NCI-H1092 (cell line): ENCODE measurements at regions not wholly inside any gene's neighbourhood (a gene's known extent, or its start where the extent isn't known, plus 50 kb on each side); places are given as distances from the start of the nearest gene placed in this dataset.
"Not testable (repeated sequence)": the region's sequence is repeated elsewhere in the genome, so short reads cannot be mapped to it uniquely, and the experiment has no call there.

ENCODE experiments used
- DNase-seq: peaks from one replicate; lab custom pipeline; 2025; lab: John Stamatoyannopoulos, UW

DNA sequence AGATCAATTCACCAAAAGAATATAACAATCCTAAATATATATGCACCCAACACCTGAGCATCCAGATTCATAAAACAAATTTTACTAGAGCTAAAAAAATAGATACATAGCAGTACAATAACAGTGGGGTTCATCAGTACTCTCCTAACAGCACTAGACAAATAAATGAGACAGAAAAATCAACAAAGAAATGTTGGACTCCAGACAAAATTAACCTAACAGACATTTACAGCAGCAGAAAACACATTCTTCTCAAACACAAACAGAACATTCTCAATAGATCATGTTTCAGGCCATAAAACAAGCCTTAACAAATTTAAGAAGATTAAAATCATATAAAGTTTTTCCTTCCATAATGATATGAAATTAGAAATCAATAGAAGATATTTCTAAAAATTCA, 124.8 kb upstream of the NECTIN3 start:
- no peak for DNase-seq

DNA sequence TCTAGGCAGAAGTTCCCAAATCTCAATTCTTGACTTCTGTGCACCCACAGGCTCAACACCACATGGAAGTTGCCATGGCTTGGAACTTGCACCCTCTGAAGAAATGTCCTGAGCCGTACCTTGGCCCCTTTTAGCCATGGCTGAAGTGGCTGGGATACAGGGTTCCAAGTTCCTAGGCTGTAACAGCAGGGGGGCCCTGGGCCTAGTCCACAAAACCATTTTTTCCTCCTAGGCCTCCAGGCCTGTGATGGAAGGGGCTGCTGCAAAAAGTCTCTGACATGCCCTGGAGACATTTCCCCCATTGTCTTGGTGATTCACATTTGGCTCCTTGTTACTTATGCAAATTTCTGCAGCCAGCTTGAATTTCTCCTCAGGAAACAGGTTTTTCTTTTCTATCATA, 122.4 kb upstream of the NECTIN3 start:
- not testable (repeated sequence) for DNase-seq

DNA sequence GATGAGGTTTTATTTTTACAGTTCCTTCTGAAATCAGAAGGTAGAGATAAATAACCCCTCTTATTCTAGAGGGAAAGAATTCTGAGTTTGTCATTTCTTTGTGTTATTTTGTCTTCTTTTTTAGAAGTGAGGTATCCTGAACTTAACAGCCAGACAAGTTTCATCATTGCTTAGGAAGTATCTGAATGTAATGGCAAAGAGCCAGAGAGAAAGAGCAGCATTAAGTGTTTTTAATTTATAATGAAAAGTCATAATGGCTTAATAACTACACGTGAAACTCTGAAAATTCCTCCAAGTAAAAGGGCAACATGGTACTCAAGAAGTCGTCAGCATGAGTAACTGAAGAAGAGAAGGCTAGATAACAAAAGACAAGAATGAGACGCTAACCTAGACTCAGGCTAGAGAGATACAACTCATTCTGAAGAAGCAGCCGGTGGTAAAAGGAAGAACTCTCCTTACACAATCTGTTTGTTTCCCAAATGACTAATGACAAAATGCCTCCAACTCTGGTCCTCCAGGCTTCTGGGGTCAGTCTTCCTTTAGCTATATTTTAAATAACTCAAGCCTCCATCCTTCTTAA, 116.2 kb upstream of the NECTIN3 start:
- no peak for DNase-seq

DNA sequence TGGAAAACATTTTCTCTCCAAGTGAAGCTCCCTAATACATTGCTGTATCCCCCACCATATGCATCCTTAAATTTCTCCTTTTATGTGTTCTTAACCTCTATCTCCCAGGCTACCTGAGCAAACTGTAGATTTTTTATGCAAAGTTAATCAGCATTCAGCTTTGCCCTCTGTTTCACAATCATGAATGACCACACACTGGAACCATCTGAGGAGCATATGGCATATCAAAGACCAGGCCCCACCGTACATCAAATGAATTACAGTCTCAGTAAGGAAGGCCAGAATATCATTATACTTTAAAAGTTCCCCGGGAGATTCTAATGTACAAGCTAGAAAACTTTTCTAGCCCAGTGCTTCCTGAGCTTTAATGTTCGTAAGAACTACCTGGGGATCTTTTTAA, 115.5 kb upstream of the NECTIN3 start:
- DNase-seq: no peak

DNA sequence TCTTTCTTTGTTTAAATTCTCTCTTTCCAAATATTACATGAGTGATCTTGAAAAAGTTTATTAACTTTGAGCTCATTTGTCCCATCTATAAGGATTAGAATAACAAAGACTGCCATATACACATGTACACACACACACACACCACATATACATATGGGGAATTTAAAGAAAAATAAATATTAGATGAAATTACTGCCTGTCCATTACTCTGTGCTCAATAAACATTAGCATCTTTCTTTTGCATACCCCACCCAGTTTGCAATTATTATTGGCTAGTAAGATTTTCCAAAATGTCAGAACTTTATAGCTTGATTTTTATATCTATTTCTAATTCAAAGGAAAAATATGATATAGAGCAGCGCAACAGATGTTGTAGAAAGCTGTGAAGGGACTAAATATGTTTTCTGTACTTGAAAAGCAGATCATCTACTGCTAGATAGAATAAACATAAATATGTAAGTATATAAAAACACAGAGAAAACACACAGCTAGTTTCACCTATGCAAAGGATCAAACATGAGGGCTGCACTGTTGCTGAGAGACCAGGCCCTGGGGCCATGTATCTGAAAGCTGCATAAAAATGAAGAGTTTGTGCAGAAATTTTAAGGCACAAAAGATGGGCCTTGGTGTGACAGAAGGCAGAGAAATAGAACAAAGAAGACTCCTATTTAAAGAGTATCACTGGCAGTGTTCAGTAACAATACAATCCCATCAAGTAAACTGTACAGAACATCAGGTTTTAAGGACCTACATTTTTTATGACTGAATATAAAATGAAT, 114.2 kb upstream of the NECTIN3 start:
- DNase-seq: no peak

DNA sequence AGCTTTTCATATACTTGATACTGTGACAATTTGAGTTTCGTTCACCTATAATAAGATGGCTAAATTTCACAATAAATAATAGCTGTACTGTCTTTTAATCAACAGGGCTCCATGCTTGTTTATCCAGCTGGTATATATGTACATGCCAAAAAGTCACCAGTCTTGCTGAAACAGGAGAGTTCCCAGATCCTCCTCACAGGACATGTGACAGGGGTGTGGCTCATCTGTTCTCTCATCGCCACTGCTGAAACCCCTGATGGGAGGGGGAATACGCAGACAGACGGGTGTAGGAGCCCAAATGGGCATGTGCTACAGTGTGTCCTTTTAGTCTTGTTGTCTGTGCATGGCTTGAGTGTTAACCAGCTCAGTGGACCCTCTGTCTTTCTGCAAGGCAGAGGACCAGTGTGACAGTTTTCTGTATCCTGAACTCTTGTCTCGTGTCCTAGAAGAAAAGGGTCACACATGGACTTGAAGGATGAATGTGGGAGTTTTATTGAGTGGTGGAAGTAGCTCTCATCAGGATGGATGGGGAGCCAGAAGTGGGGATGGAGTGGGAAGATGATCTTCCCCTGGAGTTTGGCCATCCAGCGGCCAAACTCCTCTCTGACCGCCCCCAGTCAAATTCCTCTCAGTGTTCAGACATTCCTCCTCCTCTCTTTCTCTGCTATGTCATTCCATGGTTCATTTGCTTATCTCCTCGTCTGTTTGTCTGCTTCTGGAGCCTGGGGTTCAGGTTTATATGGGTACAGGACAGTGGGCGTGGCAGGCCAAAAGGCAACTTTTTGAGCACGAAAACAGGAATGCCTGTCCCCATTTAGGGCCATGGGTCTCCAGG, 113.1 kb upstream of the NECTIN3 start:
- DNase-seq: no peak

DNA sequence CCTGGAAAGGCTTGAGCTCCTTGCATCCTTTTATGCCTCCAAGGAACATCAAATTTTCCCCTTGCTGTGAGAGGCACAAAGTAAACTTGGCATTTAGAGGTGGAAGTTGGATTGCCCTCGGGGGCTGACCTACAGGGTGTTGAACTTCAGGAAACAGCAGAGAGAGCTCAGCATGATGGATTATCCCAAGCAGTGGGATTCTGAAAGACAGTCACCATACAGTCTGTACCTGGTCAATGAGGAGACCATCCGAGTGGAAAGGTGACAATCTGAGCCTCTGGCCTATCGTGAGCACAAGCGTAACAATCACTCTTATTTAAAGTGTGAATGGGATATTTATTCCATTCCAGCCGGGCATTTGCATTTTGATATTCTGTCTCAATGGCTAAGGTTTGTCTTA, 105.6 kb upstream of the NECTIN3 start:
- no peak for DNase-seq

DNA sequence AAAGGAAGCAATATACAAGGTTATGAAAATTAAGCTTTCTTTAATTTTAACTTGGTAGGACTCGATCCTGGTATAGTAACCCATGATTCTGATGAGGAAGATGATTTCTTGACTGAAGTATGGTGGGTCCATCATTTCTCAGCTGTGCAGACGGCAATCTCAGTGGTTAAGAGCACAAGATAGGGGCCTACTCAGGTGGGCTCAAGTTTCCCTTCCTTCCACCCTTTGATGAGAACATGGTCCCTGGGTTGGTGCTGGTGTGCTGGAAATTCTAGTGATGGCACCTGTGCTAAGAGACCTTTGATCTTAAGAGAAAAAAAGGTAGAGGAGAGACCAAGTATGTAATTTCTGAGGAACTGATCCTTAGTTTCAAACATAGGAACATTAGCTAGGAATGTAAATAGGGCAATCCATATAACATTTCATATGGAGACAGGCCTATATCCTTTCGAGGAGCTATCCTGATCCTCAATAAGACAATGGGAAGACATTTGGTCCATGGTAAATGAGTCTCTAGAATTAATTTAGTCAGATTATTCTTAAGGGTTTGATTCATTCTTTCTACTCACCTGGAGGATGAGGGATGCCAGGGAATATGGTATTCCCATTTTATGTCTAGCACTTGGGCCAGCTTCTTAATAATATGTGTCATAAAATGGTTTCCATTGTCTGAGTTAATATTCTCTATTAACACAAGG, 104.5 kb upstream of the NECTIN3 start:
- no peak for DNase-seq

DNA sequence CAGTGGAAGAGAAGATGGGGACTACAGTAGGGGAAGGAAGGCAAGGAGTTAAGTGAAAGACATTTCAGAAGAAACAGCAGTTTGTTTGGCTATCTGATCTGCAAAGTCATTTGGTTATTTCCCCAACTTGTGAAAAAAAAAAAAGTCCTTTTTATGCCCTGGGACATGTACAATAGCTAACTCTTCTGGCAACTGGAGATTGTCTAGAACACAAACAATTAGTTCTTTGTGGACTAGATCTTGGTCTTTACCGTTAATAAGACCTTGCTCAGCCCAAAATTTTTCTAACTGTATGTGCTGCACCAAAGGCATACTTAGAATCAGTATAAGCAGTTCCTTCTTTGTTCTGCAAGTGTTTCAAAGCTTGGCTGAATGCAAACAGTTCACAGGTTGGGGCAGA, 103.5 kb upstream of the NECTIN3 start:
- DNase-seq: no peak

DNA sequence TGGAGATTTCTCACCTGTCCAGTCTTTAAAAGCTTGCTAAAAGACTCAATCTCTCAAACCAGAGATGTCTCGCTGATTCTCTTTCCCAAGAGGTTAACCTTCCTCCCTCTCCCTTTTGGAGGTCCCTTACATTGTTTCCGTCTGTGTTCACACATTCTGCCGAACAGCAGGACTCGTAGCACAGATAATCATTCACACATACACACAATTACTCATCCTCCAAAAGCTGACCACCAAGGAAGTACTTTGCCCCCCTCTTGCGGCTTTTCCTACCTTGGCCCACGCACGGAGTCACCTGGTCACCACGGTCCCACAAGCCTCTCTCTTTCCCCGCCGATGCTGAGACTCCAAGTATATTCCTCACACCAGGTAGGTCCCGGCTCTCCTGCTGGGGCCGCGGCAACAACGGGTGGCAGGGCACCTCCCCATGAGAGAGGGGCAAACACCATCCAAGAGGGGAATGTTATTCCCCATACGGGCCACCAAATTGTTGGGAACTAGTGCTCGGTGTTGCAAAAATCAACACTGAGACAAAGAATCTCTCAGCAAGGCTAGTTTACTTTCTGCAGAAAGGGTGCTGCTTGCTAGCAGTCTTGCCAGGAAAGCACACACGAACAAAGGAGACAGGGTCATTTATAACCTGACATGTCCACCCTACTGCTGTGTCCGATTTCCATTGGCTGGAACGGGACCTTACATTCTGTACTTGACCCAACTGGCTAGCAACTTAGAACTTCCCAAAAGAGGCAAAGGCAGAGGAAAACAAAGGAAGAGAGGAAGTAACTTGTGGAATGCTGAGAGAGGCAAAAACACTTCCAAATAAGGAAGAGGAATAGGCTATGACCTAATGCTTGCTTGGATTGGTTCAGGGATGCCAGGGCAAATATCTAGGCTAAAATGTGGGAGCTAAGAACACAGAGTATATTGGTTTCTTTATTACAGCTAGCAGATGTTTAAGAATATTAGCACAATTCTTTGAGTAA, 102.1 kb upstream of the NECTIN3 start:
- no peak for DNase-seq

DNA sequence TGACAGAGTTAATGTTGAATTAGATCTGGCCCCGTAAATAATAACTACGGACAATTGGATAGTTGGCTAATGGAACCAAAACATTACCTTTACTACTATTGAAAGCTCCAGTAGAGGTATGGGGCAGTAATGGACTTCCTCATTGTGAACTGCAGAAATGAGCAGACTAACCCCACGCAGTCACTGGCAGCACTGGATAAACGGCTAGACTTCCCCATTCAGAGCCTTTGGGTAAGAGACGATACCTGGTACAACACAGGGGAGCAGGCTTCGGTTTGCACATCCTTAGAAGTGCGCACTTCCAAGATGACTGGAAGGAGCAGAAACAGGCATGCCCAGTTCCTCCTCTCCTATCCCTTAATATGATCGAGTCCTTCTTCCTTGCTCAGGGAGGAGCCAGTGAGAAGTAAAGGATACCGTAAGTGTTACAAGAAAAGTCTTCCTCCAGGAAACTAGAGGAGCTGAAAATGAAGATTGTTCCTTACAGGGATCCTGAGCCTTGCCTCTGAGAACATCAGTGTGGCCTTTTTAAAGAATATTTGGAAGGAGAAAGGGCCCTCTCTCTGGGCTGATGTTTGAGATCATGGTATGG, 100.5 kb upstream of the NECTIN3 start:
- DNase-seq: no peak

DNA sequence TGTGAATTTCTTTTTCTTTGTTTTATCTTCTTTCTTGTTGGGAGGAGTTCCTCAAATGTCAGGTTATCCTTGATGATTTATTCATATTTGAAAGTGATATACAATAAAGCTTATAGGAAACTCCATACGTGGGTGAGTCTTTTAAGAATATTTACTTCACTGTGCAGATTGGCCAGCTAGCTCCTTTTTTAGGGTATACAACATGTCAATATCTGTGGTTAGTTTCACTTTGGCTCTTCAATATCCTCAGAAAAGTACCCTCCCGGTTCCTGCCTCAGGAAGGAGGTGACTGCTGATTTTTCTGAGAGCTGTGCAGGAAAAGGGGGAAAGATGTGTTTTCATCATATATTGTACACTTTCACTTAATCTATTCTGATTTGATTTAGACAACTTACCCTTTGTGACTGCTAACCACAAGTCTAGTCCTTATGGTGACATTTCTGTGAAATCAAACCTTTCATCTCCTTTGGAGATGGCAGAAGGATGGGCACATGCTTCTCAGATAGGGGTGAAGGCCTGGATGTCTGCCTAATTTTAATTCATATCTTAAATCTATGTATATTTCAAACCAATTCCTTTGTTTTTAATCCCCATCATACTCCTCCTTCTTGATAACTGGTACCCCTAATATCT, 98.2 kb upstream of the NECTIN3 start:
- DNase-seq: no peak

DNA sequence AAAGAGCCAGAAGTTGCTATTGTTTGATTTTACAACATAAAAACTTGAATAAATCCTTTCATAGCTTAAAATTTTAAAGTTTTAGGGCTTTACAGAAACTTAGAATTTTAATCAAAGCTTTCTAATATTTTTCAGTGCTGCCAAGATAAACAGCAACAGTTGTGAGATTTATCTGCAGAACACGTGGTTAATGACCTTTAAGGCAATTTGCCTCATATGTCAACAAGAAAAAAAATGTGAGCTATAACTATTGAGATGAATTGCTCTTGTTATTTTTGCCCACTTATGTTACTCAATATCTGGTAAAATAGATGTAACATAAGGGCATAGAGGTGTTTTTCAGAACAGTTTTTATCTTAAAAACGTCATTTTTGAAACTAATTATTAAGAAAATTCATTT, 96.7 kb upstream of the NECTIN3 start:
- no peak for DNase-seq

DNA sequence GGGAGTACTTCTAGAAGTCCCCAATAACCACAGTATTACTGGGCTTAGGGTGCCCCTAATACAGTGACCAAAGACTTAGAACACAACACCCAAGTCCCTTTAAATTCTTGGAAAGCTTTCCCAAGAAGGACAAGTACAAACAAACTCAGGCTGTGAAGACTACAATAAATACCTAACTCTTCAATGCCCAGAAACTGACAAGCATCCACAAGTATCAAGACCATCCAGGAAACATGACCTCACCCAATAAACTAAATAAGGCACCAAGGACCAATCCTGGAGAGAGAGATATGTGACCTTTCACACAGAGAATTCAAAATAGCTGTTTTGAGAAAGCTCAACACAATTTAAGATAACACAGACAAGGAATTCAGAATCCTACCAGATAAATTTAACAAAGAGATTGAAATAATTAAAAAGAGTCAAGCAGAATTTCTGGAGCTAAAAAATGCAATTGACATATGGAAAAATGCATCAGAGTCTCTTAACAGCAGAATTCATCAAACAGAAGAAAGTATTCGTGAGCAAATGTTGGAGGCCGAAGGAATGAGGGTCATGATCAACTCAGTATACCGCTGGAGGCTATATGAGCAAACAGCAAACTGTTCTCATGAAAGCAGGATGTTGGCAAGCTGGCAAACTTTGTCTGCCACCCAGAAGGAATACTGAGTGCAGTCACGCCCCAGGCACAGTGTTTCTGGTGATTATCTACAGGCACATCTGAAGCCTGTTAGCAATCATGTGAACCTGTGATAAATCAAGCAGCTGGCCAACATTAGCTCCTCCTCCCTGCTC, 87.0 kb upstream of the NECTIN3 start:
- DNase-seq: no peak

DNA sequence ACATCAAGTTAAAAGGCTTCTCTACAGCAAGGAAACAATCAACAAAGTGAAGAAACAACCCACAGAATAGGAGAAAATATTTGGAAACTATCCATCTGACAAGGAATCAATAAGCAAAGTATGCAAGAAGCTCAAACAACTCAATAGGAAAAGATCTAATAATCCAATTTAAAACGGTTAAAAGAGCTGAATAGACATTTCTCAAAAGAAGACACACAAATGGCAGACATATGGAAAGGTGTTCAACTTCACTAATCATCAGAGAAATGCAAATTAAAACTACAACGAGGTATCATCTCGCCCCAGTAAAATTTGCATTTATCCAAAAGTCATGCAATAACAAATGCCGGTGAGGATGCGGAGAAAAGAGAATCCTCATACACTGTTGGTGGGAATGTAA, 82.2 kb upstream of the NECTIN3 start:
- no peak for DNase-seq

DNA sequence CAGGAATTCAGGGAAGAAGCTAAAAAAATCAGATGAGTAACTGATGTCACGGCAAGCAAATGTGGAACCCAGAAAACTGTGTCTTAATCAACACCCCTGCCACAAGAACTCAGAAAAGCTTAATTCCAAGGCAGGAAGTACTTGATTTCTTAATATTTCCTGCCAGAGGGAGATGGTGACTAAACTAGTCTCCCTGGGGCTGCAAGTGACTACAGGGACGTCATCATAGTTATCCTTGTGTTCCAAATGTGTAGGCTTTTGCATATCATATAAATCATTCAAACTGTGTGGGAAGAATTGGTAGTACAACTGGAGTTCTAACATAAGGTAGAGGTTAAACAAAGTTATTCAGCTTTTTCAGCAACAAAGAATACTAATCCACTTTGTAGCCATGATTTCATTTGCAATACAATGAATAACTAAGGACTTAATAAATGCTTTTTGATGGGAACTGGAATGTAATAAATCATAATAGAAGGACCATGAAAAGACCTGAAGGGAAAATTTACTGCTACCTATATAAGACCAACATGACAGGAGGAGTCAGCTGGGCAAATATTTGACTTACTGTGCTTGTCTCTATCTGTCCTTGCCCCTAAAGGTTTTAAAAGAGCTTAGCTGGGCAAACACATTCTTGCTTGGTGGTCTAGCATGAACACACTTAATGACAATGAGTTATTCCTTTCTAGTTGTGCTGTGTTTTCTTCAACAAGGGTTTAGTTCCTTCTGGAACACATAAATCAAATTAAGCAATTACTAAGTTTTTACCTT, 76.0 kb upstream of the NECTIN3 start:
- DNase-seq: no peak

DNA sequence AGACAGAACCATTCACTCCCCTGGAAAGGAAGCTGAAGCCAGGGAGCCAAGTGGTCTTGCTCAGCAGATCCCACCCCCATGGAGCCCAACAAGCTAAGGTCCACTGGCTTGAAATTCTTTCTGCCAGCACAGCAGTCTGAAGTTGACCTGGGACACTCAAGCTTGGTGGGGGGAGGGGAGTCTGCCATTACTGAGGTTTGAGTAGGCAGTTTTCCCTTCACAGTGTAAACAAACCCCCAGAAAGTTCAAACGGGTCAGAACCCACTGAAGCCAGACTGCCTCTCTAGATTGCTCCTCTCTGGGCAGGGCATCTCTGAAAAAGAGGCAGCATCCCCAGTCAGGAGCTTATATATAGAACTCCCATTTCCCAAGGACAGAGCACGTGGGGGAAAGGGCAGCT, 72.8 kb upstream of the NECTIN3 start:
- DNase-seq: not testable (repeated sequence)

DNA sequence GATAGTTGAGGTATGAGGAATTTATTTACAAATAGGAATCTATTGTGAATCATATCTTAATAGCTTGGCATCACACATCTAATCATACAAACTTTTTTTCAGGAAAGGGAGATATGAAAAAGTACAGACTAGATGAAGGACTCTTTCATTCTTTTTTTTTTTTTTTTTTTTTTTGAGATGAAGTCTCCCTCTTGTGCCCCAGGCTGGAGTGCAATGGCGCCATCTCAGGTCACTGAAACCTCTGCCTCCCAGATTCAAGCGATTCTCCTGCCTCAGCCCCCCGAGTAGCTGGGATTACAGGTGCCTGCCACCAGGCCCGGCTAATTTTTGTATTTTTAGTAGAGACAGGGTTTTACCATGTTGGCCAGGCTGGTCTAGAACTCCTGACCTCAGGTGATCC, 65.1 kb upstream of the NECTIN3 start:
- not testable (repeated sequence) for DNase-seq
